Trophoblast cell (in vitro differentiated cells and primary cell): ENCODE measurements at regions not wholly inside any gene's neighbourhood (a gene's known extent, or its start where the extent isn't known, plus 50 kb on each side); places are given as distances from the start of the nearest gene placed in this dataset.
A peak's percentile ranks its signal among the peaks of the same experiment; 100 is the strongest.

ENCODE experiments used
- DNase-seq, 2 donors: peaks; one replicate each; pipeline ENCODE4 v3.0.0-alpha.2; 2016
- H2AFZ ChIP-seq: 2 replicates; pipeline ENCODE4 v1.6.1; 2013; ENCODE audit warnings: low read length, moderate library complexity, mild to moderate bottlenecking; ENCODE audit not compliant: insufficient read depth, poor library complexity
- H2AK5ac ChIP-seq: 2 replicates; pipeline ENCODE4 v1.6.1; 2013; ENCODE audit warnings: mild to moderate bottlenecking, low read length
- H2BK120ac ChIP-seq: 2 replicates; pipeline ENCODE4 v1.6.1; 2013; ENCODE audit warnings: low read length, mild to moderate bottlenecking, moderate library complexity; ENCODE audit not compliant: insufficient read depth, poor library complexity
- H2BK12ac ChIP-seq: 2 replicates; pipeline ENCODE4 v1.6.1; 2013; ENCODE audit warnings: mild to moderate bottlenecking, low read length, moderate library complexity
- H2BK5ac ChIP-seq: 2 replicates; pipeline ENCODE4 v1.6.1; 2013; ENCODE audit warnings: low read length, low read depth, moderate library complexity, mild to moderate bottlenecking; ENCODE audit not compliant: poor library complexity
- H3K14ac ChIP-seq: 2 replicates; pipeline ENCODE4 v1.6.1; 2013; ENCODE audit warnings: mild to moderate bottlenecking, low read length
- H3K18ac ChIP-seq: 2 replicates; pipeline ENCODE4 v1.6.1; 2013; ENCODE audit warnings: mild to moderate bottlenecking, low read length
- H3K23ac ChIP-seq: 2 replicates; pipeline ENCODE4 v1.6.1; 2013; ENCODE audit warnings: low read length
- H3K27ac ChIP-seq: 2 replicates; pipeline ENCODE4 v1.5.1; 2013; ENCODE audit warnings: low read depth, mild to moderate bottlenecking, inconsistent platforms, low read length, moderate library complexity
- H3K27me3 ChIP-seq: 2 replicates; pipeline ENCODE4 v1.6.1; 2013; ENCODE audit warnings: inconsistent platforms, mild to moderate bottlenecking, low read length, moderate library complexity; ENCODE audit not compliant: insufficient read depth
- H3K36me3 ChIP-seq, 2 experiments: 1 replicate in 1 of 2; 2 replicates in 1 of 2; pipeline ENCODE4 v1.6.1; 2013; ENCODE audit warnings: low read length in 2 of 2, mild to moderate bottlenecking in 2 of 2, moderate library complexity in 1 of 2; ENCODE audit not compliant: insufficient read depth in 2 of 2, control insufficient read depth in 1 of 2
- H3K4ac ChIP-seq: 2 replicates; pipeline ENCODE4 v1.6.1; 2013; ENCODE audit warnings: low read depth, mild to moderate bottlenecking, low read length, moderate library complexity
- H3K4me1 ChIP-seq, 2 experiments: 1 replicate in 1 of 2; 2 replicates in 1 of 2; pipeline ENCODE4 v1.6.1; 2013; ENCODE audit warnings: low read length in 2 of 2, mild to moderate bottlenecking in 2 of 2, moderate library complexity in 1 of 2; ENCODE audit not compliant: insufficient read depth in 2 of 2, control insufficient read depth in 1 of 2
- H3K4me2 ChIP-seq: 2 replicates; pipeline ENCODE4 v1.6.1; 2013; ENCODE audit warnings: inconsistent platforms, mild to moderate bottlenecking, low read length, moderate library complexity
- H3K4me3 ChIP-seq: 2 replicates; pipeline ENCODE4 v1.5.1; 2013; ENCODE audit warnings: mild to moderate bottlenecking, low read depth, low read length, inconsistent platforms
- H3K79me1 ChIP-seq: one replicate; pipeline ENCODE4 v1.6.1; 2013; ENCODE audit warnings: low read length
- H3K79me2 ChIP-seq: 2 replicates; pipeline ENCODE4 v1.6.1; 2013; ENCODE audit warnings: low read length, mild to moderate bottlenecking; ENCODE audit not compliant: control insufficient read depth, insufficient read depth, poor library complexity
- H3K9ac ChIP-seq: 2 replicates; pipeline ENCODE4 v1.6.1; 2013; ENCODE audit warnings: mild to moderate bottlenecking, low read length
- H3K9me3 ChIP-seq: 2 replicates; pipeline ENCODE4 v1.6.1; 2013; ENCODE audit warnings: low read depth, mild to moderate bottlenecking, control low read depth, inconsistent platforms, low read length; ENCODE audit not compliant: insufficient read depth
- H4K12ac ChIP-seq: 2 replicates; pipeline ENCODE4 v1.6.1; 2013; ENCODE audit warnings: low read depth, mild to moderate bottlenecking, low read length, moderate library complexity
- H4K8ac ChIP-seq: 2 replicates; pipeline ENCODE4 v1.6.1; 2013; ENCODE audit warnings: low read depth, mild to moderate bottlenecking, low read length, moderate library complexity
- H4K91ac ChIP-seq: one replicate; pipeline ENCODE4 v1.6.1; 2013; ENCODE audit warnings: low read depth, mild to moderate bottlenecking, low read length, moderate library complexity
- WGBS: extraction: QIAGEN DNeasy Blood & Tissue Kit; methylation state at CpG from one replicate; pipeline ENCODE4 v1.1.7; 2013; ENCODE audit warnings: missing lambda C conversion rate; ENCODE audit not compliant: insufficient read length, insufficient coverage; ENCODE audit errors: extremely low coverage; 5-methylcytosine and 5-hydroxymethylcytosine counted together

DNA sequence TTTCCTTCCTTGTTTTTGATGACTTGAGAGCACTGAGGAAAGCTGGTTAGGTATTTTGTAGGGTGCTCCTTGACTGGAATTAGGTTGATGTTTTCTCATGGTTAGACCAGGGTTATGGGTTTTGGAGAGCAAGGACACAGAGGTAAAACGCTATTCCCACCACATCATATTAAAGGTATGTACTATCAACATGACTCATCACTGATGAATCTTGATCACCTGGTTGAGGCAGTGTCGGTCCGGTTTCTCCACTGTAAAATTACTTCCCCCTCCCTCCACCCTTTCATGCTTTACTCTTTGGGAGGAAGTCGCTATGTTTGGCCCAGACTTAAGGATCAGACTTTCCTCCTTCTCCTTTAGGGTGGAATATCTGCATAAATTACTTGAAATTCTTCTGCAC lies 201.6 kb downstream of the EDEM1 start:
- no peaks in the 10 kb centered on the region for H3K27me3 ChIP-seq
- no peaks in the 10 kb centered on the region for H3K36me3 ChIP-seq
- no CpG with 5 or more reads among the region's 4 CpGs for WGBS
- H4K12ac ChIP-seq, result no peak overlapping the region
- H3K4me3 ChIP-seq, result no peak overlapping the region
- no peak overlapping the region for H3K23ac ChIP-seq
- peak overlapping the region; percentile 70 for H3K27ac ChIP-seq
- no peak overlapping the region for H3K18ac ChIP-seq
- no peak overlapping the region for H3K9ac ChIP-seq
- no peak overlapping the region for H2AK5ac ChIP-seq
- no peaks in the 10 kb centered on the region for H3K9me3 ChIP-seq
- no peak overlapping the region for H3K4ac ChIP-seq
- no peak overlapping the region for H4K8ac ChIP-seq
- DNase-seq, result peak; percentile 85 to 96
- H2AFZ ChIP-seq, result no peak overlapping the region
- H3K4me1 ChIP-seq, result peaks cover 8 to 9% of the 10 kb centered on the region in 2 experiments
- H3K14ac ChIP-seq, result no peak overlapping the region
- peaks cover 4% of the 10 kb centered on the region for H3K79me1 ChIP-seq
- no peak overlapping the region for H2BK12ac ChIP-seq
- H3K79me2 ChIP-seq, result no peaks in the 10 kb centered on the region
- peak overlapping the region; percentile 58 for H2BK5ac ChIP-seq
- no peak overlapping the region for H4K91ac ChIP-seq
- no peak overlapping the region for H2BK120ac ChIP-seq
- peak overlapping the region; percentile 15 for H3K4me2 ChIP-seq

GRCh38 chr3:5390221-5390620 lies 202.7 kb downstream of the EDEM1 start:
- H3K79me2 ChIP-seq, result no peaks in the 10 kb centered on the region
- H2AK5ac ChIP-seq, result no peak overlapping the region
- H3K23ac ChIP-seq, result no peak overlapping the region
- no CpG with 5 or more reads among the region's 5 CpGs for WGBS
- H4K8ac ChIP-seq, result no peak overlapping the region
- H3K9ac ChIP-seq, result no peak overlapping the region
- no peaks in the 10 kb centered on the region for H3K27me3 ChIP-seq
- H3K14ac ChIP-seq, result peak overlapping the region; percentile 25
- H3K79me1 ChIP-seq, result peaks cover 4% of the 10 kb centered on the region
- no peak overlapping the region for H3K27ac ChIP-seq
- no peaks in the 10 kb centered on the region for H3K36me3 ChIP-seq
- H3K18ac ChIP-seq, result peak overlapping the region; percentile 35
- H3K4me2 ChIP-seq, result no peak overlapping the region
- no peak overlapping the region for H3K4ac ChIP-seq
- H3K4me1 ChIP-seq, result peaks cover 8 to 9% of the 10 kb centered on the region in 2 experiments
- no peak overlapping the region for H2BK5ac ChIP-seq
- H4K12ac ChIP-seq, result no peak overlapping the region
- H3K9me3 ChIP-seq, result no peaks in the 10 kb centered on the region
- H2BK120ac ChIP-seq, result peak overlapping the region; percentile 58
- H4K91ac ChIP-seq, result no peak overlapping the region
- peak overlapping the region; percentile 54 for H2BK12ac ChIP-seq
- DNase-seq, result no peak
- H3K4me3 ChIP-seq, result no peak overlapping the region
- no peak overlapping the region for H2AFZ ChIP-seq

DNA sequence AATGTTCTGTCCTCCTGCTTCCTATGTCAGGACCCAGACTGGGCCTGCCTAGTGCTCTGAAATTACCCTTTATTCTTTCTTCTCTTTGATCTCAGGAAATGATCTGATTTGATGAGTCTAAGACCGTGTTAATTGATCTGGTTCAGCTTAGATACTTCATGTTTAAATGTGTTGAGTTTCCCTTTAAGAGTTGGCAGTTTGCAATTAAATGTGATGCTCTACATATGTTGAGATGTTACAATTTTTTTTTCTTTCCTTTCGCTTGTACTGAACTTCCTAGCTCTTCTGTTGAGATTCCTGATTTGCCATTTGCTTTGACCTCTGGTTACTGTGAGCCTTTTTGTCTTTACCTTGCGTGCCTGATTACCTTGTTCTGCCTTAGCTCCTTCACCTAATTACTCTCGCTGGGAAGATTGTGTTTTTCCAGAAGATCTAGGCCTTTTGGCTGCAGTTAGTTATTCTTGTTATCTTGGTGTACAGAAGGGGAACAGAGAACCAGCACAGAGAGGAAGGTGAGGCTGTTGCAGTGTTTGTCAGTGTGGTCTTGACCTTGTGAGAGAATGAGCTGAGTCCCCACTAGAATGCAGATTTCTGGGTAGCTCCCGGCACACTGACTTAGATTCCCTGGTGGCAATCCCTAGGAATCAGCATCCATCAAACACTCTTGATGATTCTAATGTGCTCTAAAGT lies 203.6 kb downstream of the EDEM1 start:
- Histone ChIP-seq H2BK5ac (no peak overlapping the region), H3K23ac (no peak overlapping the region), H2AFZ (no peak overlapping the region), H4K12ac (no peak overlapping the region), H3K9me3 (no peaks in the 10 kb centered on the region), H2AK5ac (no peak overlapping the region), H2BK120ac (no peak overlapping the region), H3K9ac (no peak overlapping the region), H3K18ac (no peak overlapping the region), H2BK12ac (no peak overlapping the region), H3K79me1 (peaks cover 4% of the 10 kb centered on the region), H3K4me2 (no peak overlapping the region), H3K27me3 (no peaks in the 10 kb centered on the region), H3K79me2 (no peaks in the 10 kb centered on the region), H3K4ac (no peak overlapping the region), H3K4me1 (peaks cover 8 to 9% of the 10 kb centered on the region in 2 experiments), H3K4me3 (no peak overlapping the region), H3K36me3 (no peaks in the 10 kb centered on the region), H3K14ac (no peak overlapping the region), H4K8ac (no peak overlapping the region), H4K91ac (no peak overlapping the region), H3K27ac (no peak overlapping the region)
- WGBS, result no CpG with 5 or more reads among the region's 5 CpGs
- no peak for DNase-seq

DNA sequence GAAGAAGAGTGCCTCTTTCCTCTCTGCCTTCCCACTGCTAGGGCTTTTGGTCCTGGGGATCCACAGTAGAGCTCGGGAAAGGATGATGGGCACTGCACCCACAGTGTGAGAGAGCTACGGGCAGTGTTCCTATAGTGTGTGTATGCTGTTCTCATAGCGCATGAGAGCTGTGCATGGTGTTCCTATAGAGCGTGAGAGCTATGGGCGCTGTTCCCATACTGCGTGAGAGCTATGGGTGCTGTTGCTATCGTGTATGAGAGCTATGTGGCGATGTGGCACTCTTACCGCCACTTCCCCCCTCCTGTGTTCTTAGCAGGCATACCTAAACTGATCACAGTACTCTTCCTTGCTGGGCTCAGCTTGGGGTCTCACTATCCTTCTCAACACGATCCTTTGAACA lies 213.5 kb downstream of the EDEM1 start:
- H2AFZ ChIP-seq, result no peak overlapping the region
- H3K4ac ChIP-seq, result no peak overlapping the region
- WGBS, result no CpG with 5 or more reads among the region's 10 CpGs

More for the DNA sequence above, 213.5 kb downstream of the EDEM1 start:
- Histone ChIP-seq H2BK12ac (no peak overlapping the region), H3K27me3 (no peaks in the 10 kb centered on the region), H3K36me3 (no peaks in the 10 kb centered on the region), H3K4me2 (no peak overlapping the region), H3K23ac (peak overlapping the region; percentile 22), H3K4me3 (no peak overlapping the region), H2AK5ac (no peak overlapping the region), H4K91ac (no peak overlapping the region), H2BK5ac (no peak overlapping the region), H3K79me1 (no peaks in the 10 kb centered on the region), H3K14ac (no peak overlapping the region), H3K4me1 (no peaks in the 10 kb centered on the region), H3K9me3 (peaks cover 3% of the 10 kb centered on the region), H3K9ac (no peak overlapping the region), H2BK120ac (no peak overlapping the region), H4K12ac (no peak overlapping the region), H3K27ac (no peak overlapping the region), H4K8ac (no peak overlapping the region), H3K79me2 (no peaks in the 10 kb centered on the region), H3K18ac (no peak overlapping the region)
- no peak for DNase-seq
